ENCODE measurements at regions not wholly inside any gene's neighbourhood (a gene's known extent, or its start where the extent isn't known, plus 50 kb on each side); places are given as distances from the start of the nearest gene placed in this dataset.

DNA sequence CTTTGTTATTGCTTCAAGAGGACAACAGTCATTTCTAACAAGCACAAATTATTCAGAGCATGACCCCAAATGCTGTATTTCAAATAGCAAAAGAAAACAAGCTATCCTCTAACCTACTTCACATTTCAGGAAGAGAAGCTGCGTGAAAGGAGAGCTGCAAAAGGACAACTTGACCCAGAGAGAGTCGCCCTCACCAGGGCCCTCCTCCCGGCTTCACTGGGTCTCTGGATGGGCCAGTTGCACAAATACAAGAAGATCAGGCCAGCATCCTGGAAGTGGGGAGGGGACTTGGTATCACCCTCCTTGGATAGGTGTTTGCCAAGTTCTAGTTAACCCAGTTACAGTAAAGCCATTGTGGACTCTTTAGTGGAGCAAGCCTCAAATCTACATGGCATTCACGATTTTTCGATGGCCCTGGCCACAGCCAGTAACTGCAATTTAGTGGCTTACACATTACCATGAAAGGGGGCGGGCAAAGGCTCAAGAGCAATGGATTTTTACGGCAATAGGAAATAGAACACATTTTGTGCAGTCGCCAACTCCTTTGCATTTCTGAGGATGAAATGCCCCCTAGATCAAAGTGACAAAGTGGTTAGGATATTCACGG, 166.9 kb upstream of the DIO2 start:
- ATAC-seq (no peak), DNase-seq (no peak)
- intact Hi-C loops (cut with micrococcal nuclease), result no loop called here
- TF ChIP-seq EZH2phosphoT487 (IDR thresholded peaks at IDR 0.05; ENCODE audit: borderline replicate concordance, low read length) (no peak), EZH2 (IDR thresholded peaks at IDR 0.05; ENCODE audit: low read length, unreplicated experiment) (no peak)
- TF ChIP-seq, protein P1, sequence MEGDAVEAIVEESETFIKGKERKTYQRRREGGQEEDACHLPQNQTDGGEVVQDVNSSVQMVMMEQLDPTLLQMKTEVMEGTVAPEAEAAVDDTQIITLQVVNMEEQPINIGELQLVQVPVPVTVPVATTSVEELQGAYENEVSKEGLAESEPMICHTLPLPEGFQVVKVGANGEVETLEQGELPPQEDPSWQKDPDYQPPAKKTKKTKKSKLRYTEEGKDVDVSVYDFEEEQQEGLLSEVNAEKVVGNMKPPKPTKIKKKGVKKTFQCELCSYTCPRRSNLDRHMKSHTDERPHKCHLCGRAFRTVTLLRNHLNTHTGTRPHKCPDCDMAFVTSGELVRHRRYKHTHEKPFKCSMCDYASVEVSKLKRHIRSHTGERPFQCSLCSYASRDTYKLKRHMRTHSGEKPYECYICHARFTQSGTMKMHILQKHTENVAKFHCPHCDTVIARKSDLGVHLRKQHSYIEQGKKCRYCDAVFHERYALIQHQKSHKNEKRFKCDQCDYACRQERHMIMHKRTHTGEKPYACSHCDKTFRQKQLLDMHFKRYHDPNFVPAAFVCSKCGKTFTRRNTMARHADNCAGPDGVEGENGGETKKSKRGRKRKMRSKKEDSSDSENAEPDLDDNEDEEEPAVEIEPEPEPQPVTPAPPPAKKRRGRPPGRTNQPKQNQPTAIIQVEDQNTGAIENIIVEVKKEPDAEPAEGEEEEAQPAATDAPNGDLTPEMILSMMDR (conservative IDR thresholded peaks at IDR 0.05; ENCODE audit: low read depth, low read length), result no peak
- Histone ChIP-seq H3K9me2 (replicated peaks; ENCODE audit: low read length) (no peaks in the 10 kb centered on the region), H2AFZ (ENCODE audit: low read length) (no peak overlapping the region), H3K27me3 (ENCODE audit: low read length) (no peaks in the 10 kb centered on the region), H3K9ac (ENCODE audit: low read length) (no peak overlapping the region), H4K20me1 (ENCODE audit: low read length) (no peaks in the 10 kb centered on the region), H3K4me1 (ENCODE audit: insufficient read depth, low read length) (no peaks in the 10 kb centered on the region), H3K27ac (ENCODE audit: low read length) (no peak overlapping the region), H3K4me2 (ENCODE audit: low read length) (no peak overlapping the region), H3K4me3 (ENCODE audit: low read length) (no peak overlapping the region), H3F3A (ENCODE audit: low read length, unreplicated experiment) (no peaks in the 10 kb centered on the region), H3K79me2 (ENCODE audit: low read length) (no peaks in the 10 kb centered on the region), H3K9me3 (ENCODE audit: low read length) (no peaks in the 10 kb centered on the region), H3K36me3 (ENCODE audit: low read depth, low read length) (no peaks in the 10 kb centered on the region)
- BruUV-seq (replicated peaks), result no TSS peak
- POLR2A ChIA-PET (ENCODE audit: unreplicated experiment), result no interaction called here
- CTCF ChIA-PET, result no interaction called here

GRCh38 chr14:80364816-80365215, 153.5 kb upstream of the DIO2 start:
- CTCF ChIA-PET, result interaction anchor here (0.9 kb wide), 1 partner anchor 9 kb away, joined by 3 read pairs; no protein-coding TSS in a partner anchor
- Histone ChIP-seq H3K27ac (ENCODE audit: low read length) (no peak overlapping the region), H3K4me3 (ENCODE audit: low read length) (no peak overlapping the region), H3K9ac (ENCODE audit: low read length) (no peak overlapping the region), H3K9me3 (ENCODE audit: low read length) (no peaks in the 10 kb centered on the region), H4K20me1 (ENCODE audit: low read length) (no peaks in the 10 kb centered on the region), H3K4me1 (ENCODE audit: insufficient read depth, low read length) (no peaks in the 10 kb centered on the region), H3K4me2 (ENCODE audit: low read length) (no peak overlapping the region), H3K9me2 (replicated peaks; ENCODE audit: low read length) (no peaks in the 10 kb centered on the region), H3K27me3 (ENCODE audit: low read length) (no peaks in the 10 kb centered on the region), H3K36me3 (ENCODE audit: low read depth, low read length) (no peaks in the 10 kb centered on the region), H3K79me2 (ENCODE audit: low read length) (no peaks in the 10 kb centered on the region), H3F3A (ENCODE audit: low read length, unreplicated experiment) (no peaks in the 10 kb centered on the region), H2AFZ (ENCODE audit: low read length) (no peak overlapping the region)
- POLR2A ChIA-PET (ENCODE audit: unreplicated experiment), result no interaction called here
- ATAC-seq, result no peak
- DNase-seq, result no peak
- intact Hi-C loops (cut with micrococcal nuclease), result loop anchor here (1.0 kb wide), 1 partner anchor 309 kb away; no protein-coding TSS in a partner anchor
- no TSS peak for BruUV-seq (replicated peaks)
- TF ChIP-seq, protein P1 (conservative IDR thresholded peaks at IDR 0.05; ENCODE audit: low read depth, low read length), result no peak
- TF ChIP-seq EZH2 (IDR thresholded peaks at IDR 0.05; ENCODE audit: low read length, unreplicated experiment), result no peak
- TF ChIP-seq EZH2phosphoT487 (IDR thresholded peaks at IDR 0.05; ENCODE audit: borderline replicate concordance, low read length), result no peak

DNA sequence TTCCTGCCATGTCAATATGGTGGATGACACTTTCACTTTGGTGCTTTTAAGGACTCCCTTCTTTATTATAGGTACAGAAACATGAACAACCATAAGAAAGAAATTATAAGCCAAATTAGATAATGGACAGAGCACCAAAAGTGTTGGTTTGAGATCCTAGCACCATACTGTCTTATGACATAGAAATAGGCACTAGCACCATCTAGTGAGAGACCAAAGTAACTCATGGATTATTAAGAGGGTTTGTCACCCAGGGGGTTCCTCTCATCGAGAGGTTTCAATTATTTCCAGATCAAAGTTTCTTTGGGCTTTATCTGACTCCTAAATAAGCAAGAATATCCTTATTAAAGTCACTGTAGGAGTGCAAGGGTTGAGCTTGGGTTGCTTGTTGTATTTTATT, 153.0 kb upstream of the DIO2 start:
- no peaks in the 10 kb centered on the region for H3K4me1 ChIP-seq (ENCODE audit: insufficient read depth, low read length)
- H2AFZ ChIP-seq (ENCODE audit: low read length), result no peak overlapping the region
- ChIA-PET CTCF (interaction anchor here (0.9 kb wide), 1 partner anchor 8 kb away, joined by 3 read pairs; no protein-coding TSS in a partner anchor), POLR2A (ENCODE audit: unreplicated experiment) (no interaction called here)
- no peaks in the 10 kb centered on the region for H3K36me3 ChIP-seq (ENCODE audit: low read depth, low read length)
- ATAC-seq (peak; percentile 55; the same call in 1 of the 2 replicates), DNase-seq (peak; percentile 53)
- no peaks in the 10 kb centered on the region for H3F3A ChIP-seq (ENCODE audit: low read length, unreplicated experiment)
- H4K20me1 ChIP-seq (ENCODE audit: low read length), result no peaks in the 10 kb centered on the region
- TF ChIP-seq EZH2phosphoT487 (IDR thresholded peaks at IDR 0.05; ENCODE audit: borderline replicate concordance, low read length), result no peak
- TF ChIP-seq, protein P1 (conservative IDR thresholded peaks at IDR 0.05; ENCODE audit: low read depth, low read length), result peak; percentile 77
- TF ChIP-seq EZH2 (IDR thresholded peaks at IDR 0.05; ENCODE audit: low read length, unreplicated experiment), result no peak
- no peak overlapping the region for H3K4me3 ChIP-seq (ENCODE audit: low read length)
- intact Hi-C loops (cut with micrococcal nuclease), result loop anchor here (1.0 kb wide), 1 partner anchor 308 kb away; no protein-coding TSS in a partner anchor
- H3K9me2 ChIP-seq (replicated peaks; ENCODE audit: low read length), result no peaks in the 10 kb centered on the region
- H3K79me2 ChIP-seq (ENCODE audit: low read length), result no peaks in the 10 kb centered on the region
- no TSS peak for BruUV-seq (replicated peaks)
- H3K9me3 ChIP-seq (ENCODE audit: low read length), result no peaks in the 10 kb centered on the region
- no peak overlapping the region for H3K9ac ChIP-seq (ENCODE audit: low read length)
- H3K27ac ChIP-seq (ENCODE audit: low read length), result no peak overlapping the region
- H3K27me3 ChIP-seq (ENCODE audit: low read length), result no peaks in the 10 kb centered on the region
- no peak overlapping the region for H3K4me2 ChIP-seq (ENCODE audit: low read length)
